ENCODE measurements at regions not wholly inside any gene's neighbourhood (a gene's known extent, or its start where the extent isn't known, plus 50 kb on each side); places are given as distances from the start of the nearest gene placed in this dataset.

DNA sequence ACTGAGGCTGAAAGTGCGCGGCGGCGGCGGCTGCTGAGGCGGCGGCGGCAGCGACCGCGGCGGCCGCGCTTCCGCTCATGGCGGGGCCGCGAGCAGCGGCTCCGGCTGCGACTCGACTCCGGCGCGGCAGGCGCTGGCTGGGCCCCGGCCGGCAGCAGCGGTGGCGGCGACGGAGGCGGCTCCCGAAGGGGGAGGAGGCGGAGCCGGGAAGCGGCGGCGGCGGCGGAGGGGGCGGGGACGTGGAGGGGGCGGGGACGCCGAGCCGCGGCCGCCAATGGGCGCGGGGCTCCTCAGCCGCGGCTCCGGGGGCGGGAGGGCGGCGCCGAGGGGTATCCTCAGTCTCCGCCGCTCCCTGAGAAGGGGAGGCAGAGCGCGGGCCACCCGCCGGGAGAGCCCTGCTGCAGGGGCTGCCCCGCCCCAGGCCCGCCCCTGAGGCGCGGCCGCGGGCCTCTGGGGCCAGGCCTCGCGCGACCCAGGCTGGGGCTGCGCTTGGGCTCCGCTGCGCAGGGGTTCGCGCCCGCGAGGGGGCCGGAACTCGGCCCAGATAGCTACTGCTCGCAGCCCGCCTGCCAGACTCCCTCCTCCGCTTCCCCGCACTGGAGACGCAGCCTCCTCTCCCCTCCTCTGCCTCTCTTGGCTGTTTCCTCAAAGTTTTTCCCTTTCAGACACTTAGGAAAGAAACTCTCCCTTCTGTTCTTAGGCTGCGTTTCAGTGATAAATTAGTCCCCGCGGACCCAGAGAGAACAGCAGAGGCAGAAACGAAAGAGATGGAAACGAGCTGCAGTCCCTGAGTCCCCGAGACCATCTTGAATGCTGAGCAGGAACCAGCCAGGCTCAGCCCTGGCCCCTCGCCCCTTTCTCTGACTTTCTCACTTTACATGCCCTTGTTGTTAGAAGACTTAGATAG, 85.0 kb upstream of the MELK start:
- Histone ChIP-seq H3K4me3 (peak overlapping the region; percentile 84 to 95), H3K27ac (peak overlapping the region; percentile 91 to 92), H3K36me3 (no peaks in the 10 kb centered on the region), H3K9me3 (no peaks in the 10 kb centered on the region), H3K4me1 (replicated peaks) (no peaks in the 10 kb centered on the region), H3K27me3 (replicated peaks; ENCODE audit: insufficient read depth) (no peaks in the 10 kb centered on the region)
- DNase-seq (ENCODE audit: low spot score), result peak; percentile 87
- under 1% methylated on average over 36 of the region's 94 CpGs for WGBS
- intact Hi-C loops (cut with DNase I), result loop anchor here (5.0 kb wide), 1 partner anchor 85 kb away; the partner anchor contains the start of gene RNF38
- TF ChIP-seq, protein P1, sequence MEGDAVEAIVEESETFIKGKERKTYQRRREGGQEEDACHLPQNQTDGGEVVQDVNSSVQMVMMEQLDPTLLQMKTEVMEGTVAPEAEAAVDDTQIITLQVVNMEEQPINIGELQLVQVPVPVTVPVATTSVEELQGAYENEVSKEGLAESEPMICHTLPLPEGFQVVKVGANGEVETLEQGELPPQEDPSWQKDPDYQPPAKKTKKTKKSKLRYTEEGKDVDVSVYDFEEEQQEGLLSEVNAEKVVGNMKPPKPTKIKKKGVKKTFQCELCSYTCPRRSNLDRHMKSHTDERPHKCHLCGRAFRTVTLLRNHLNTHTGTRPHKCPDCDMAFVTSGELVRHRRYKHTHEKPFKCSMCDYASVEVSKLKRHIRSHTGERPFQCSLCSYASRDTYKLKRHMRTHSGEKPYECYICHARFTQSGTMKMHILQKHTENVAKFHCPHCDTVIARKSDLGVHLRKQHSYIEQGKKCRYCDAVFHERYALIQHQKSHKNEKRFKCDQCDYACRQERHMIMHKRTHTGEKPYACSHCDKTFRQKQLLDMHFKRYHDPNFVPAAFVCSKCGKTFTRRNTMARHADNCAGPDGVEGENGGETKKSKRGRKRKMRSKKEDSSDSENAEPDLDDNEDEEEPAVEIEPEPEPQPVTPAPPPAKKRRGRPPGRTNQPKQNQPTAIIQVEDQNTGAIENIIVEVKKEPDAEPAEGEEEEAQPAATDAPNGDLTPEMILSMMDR (IDR thresholded peaks at IDR 0.05), result peak in 2 of 4 experiments; percentile 38 to 46
- TF ChIP-seq POLR2A (IDR thresholded peaks at IDR 0.05) (peak; percentile 84), POLR2AphosphoS5 (IDR thresholded peaks at IDR 0.05) (peak; percentile 27)

DNA sequence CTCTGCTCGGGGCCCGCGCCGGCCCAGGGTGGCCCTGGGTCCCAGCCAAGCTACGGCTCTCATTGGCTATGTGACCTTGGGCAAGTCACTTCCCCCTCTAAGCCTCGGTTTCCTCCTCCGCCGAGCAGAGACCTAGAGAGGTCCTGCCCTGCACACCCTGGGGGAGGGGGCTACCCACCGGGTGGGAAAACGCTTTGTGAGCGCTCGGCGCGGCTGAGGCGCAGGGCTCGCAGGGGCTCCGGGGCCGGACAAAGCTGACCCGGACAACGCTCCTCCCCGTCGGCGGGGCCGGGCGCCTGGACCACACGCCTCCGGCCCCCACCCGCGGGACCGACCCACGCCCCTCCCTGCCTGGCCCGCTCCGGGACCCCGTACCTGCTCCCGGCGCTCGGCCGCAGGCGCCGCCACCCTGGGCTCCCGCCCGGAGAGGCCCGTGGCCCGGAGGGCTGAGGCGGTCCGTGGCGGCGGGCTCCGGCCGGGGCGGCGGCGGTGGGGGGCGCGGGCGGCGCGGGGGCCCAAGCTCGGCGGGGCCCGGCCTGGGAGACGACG, 85.7 kb upstream of the MELK start:
- intact Hi-C loops (cut with DNase I), result loop anchor here (5.0 kb wide), 1 partner anchor 85 kb away; the partner anchor contains the start of gene RNF38
- H3K36me3 ChIP-seq, result no peaks in the 10 kb centered on the region
- no peaks in the 10 kb centered on the region for H3K9me3 ChIP-seq
- peak overlapping the region; percentile 84 to 95 for H3K4me3 ChIP-seq
- H3K27ac ChIP-seq, result peak overlapping the region; percentile 78 to 91
- H3K27me3 ChIP-seq (replicated peaks; ENCODE audit: insufficient read depth), result no peaks in the 10 kb centered on the region
- 3% methylated on average over 7 of the region's 63 CpGs for WGBS
- peak; percentile 11 for DNase-seq (ENCODE audit: low spot score)
- TF ChIP-seq POLR2AphosphoS5 (IDR thresholded peaks at IDR 0.05), result no peak
- TF ChIP-seq POLR2A (IDR thresholded peaks at IDR 0.05), result no peak
- TF ChIP-seq, protein P1 (IDR thresholded peaks at IDR 0.05), result no peak
- H3K4me1 ChIP-seq (replicated peaks), result no peaks in the 10 kb centered on the region

DNA sequence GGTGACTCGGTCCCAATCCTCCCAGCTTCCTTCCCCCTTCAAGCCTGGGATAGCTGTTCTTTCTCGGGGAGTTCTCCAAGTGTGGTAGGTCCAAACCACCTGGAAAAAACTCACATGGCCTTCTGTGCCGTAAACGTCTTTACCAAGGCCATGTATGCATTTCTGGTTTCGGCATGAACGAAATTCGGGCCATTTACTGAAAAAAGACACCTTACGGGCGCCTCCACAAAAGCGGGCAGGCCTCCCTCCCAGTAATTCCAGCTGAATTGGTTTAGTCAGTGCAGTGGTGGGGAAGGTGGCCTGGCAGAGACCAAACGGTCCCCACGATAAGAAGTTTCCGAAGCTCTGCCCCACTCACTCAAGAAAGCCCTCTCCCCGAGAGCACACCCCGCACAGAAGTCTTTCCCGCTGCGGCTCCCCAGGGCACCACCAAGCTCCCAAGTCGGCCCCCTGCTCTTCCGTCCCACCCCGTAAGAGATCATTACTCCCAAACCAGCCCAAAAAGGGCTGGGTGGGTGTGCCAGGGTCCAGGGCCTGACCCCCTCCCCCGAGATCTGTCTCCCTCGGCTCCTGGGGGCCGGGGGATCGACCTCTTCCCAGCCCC, 86.3 kb upstream of the MELK start:
- H3K9me3 ChIP-seq, result no peaks in the 10 kb centered on the region
- H3K36me3 ChIP-seq, result no peaks in the 10 kb centered on the region
- peak overlapping the region; percentile 78 to 91 for H3K27ac ChIP-seq
- H3K4me1 ChIP-seq (replicated peaks), result no peaks in the 10 kb centered on the region
- TF ChIP-seq POLR2AphosphoS5 (IDR thresholded peaks at IDR 0.05) (no peak), POLR2A (IDR thresholded peaks at IDR 0.05) (no peak)
- TF ChIP-seq, protein P1 (IDR thresholded peaks at IDR 0.05), result no peak
- intact Hi-C loops (cut with DNase I), result loop anchor here (5.0 kb wide), 1 partner anchor 84 kb away; the partner anchor contains the start of gene RNF38
- H3K27me3 ChIP-seq (replicated peaks; ENCODE audit: insufficient read depth), result no peaks in the 10 kb centered on the region
- DNase-seq (ENCODE audit: low spot score), result peak; percentile 10
- peak overlapping the region; percentile 84 to 95 for H3K4me3 ChIP-seq
- WGBS, result under 1% methylated on average over 24 of the region's 24 CpGs

DNA sequence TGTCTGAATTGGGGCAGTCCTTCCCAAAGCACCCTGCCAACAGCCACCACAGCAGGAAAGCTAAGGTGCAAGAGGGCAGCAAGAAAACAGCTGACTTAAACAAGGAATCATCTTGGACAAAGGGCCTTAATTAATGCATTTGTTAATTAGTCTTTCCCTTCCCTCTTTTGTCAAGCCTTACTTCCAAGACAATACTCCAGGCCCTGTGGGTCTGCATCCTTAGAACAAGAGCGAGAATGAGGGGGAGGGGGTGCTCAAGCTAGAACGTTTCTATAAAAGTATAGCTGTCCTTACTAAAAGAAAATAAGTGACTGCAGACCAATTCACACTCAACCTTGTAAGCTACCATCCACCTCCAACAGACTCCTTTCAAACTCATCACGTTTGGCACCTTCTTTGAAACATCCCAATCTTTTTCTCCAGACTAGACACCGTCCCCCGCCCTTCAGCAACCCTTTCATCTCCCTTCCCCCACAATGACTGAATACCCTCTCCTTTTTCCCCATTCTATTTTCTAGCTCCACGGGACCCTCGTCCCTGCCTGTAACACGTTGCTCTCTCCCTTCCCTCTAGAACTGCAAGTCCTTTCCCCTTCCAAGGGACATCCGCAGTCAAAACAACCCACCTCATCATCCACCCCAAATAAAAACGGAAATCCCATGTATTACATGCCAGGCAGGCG, 85.7 kb upstream of the RNF38 start:
- TF ChIP-seq POLR2A (IDR thresholded peaks at IDR 0.05), result no peak
- TF ChIP-seq, protein P1 (IDR thresholded peaks at IDR 0.05), result no peak
- no peak for TF ChIP-seq POLR2AphosphoS5 (IDR thresholded peaks at IDR 0.05)
- Histone ChIP-seq H3K9me3 (no peaks in the 10 kb centered on the region), H3K36me3 (no peaks in the 10 kb centered on the region), H3K27ac (peak overlapping the region; percentile 78 to 91), H3K4me1 (replicated peaks) (no peaks in the 10 kb centered on the region), H3K27me3 (replicated peaks; ENCODE audit: insufficient read depth) (no peaks in the 10 kb centered on the region), H3K4me3 (peak overlapping the region; percentile 84 to 95)
- WGBS, result 13% methylated on average over 11 of the region's 11 CpGs
- intact Hi-C loops (cut with DNase I), result loop anchor here (5.0 kb wide), 1 partner anchor 83 kb away; the partner anchor contains the start of gene RNF38
- no peak for DNase-seq (ENCODE audit: low spot score)
